T-helper 1 cell (primary cell): ENCODE measurements at regions not wholly inside any gene's neighbourhood (a gene's known extent, or its start where the extent isn't known, plus 50 kb on each side); places are given as distances from the start of the nearest gene placed in this dataset.

Experiments used
- DNase-seq, 5 donors: peaks; one replicate each; pipeline ENCODE4 v3.0.0-alpha.2; 2012 to 2020

DNA sequence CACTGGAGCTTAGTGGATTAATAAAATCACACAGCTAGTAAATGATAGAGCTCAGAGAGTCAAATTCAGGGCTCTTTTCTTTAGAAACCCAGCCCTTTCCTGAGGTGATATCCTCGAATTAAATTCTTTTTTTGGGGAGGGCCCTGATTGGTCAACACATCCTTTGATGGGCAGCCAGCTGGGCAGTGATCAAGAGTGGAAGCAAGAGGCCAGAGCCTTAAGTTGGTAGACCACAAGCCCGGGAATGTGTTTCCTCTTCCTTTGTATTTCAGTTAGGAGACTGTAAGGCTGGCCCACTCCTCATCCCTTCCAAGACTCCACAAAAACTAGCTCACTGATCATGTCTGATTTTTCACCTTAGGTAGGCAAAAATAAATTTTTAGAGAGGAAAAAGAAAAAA is 640.5 kb downstream of the DHX35 start:
- DNase-seq = no peak

DNA sequence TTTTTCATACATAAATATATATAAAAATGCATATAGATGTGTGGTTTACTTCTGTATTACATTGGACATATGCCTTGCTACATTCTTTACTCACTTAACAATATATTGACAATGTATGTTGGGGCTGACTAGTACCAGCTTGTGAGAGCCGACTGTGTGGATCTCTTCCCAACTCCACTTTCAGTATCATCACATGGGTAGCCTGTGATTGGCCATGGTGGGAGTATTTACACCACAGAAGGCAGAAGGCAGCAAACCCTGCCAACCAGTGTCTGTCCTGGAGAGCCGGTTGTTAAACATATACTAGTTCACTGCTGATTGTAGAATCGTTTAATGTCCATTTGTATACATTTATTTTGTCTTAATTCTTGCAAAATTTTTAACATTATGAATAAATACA is 638.7 kb downstream of the DHX35 start:
- DNase-seq = no peak

DNA sequence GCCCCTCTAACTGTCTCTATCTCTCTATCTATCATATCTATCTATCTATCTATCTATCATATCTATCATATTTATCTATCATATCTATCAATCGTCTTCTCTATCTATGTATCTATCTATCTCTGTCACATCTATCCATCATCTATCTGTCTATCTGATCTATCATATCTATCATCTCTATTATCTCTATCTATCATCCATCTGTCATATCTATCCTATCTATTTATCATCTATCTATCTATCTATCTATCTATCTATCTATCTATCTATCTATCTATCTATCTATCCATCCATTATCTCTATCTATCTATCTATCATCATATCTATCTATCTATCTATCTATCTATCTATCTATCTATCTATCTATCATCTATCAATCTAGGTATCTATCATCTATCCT is 638.0 kb downstream of the DHX35 start:
- DNase-seq = no peak

DNA sequence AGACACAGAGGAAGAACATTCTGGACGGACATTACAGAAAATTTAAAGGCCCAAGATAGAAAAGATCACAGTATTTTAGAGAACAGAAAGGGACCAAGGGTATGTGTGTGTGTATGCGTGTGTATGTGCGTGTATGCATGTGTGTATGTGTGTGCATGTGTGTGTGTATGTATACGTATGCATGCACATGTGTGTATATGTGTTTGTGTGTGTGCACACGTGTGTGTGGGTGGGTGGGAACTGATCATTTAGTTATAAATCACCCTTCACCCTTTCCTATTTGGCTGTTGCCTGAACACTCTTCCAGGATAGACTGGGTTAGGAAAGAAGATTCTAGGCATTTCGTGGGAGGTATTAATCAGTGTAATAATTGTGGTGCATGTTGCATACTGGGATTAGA is 634.4 kb downstream of the DHX35 start:
- no peak for DNase-seq

DNA sequence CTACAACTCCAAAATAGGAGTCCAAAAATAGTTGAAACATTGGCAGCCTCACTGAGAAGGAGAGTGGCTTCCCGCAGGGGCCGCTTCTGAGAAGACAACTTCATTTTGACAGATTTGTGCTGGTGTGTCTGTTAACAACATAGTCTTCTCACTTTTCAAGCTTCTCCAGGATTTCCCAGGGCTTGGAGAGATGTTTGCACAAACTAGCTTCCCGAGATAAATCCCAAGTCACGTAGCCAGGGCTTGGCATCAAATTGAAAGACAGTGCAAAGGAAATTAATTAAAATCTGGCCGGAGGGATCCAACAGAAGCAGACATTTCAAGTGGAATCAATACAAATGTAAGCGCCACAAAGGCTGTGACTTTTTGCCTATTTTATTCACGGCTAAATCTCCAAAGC is 630.2 kb downstream of the DHX35 start:
- no peak for DNase-seq

DNA sequence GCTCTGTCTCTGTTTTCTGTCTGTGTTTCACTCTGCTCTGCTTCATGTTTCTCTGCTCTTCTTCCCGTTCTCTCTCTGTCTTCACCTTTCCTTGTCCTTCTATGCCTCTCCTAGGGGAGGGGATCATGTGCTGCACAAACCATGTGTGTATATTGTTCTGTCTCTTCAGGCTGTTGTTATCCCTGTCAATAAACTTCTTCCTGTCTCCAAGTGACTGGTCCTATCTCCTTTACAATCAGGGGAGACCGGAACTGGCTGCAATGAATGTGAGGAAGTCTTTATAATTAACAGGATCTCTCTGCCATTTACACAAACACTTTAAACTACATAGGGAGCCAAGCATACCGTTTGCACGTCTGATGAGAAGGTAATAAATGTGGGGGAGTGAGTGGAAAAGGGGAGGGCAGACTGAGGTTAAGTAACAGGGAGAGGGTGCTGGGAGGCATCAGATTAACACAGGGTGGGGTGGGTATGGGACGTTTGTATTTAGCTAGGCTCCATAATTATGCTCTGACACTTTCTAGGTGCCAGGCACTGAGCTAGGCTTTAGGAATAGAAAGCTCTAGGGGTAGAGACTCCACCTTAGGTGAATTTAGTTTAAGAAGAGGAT is 626.1 kb downstream of the DHX35 start:
- DNase-seq = no peak

DNA sequence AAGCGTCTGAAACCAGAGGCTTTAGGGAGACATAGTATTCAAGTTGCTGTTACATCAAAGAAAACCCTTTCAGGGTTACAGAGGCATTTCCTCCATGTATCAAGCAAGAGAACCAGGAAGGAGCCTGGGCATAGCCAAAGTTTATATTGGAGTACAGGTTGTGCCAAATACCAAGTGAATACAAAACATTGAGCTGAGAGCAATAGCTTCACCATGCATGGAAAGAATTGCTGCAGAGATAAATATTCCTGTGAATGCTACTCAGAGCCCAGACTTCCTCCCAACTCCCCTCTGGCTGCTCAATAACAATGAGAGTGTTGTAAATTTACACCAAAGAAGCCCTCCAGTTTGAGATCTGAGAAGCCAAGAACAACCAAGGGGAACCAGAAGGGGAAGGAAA is 618.9 kb downstream of the DHX35 start:
- no peak for DNase-seq

DNA sequence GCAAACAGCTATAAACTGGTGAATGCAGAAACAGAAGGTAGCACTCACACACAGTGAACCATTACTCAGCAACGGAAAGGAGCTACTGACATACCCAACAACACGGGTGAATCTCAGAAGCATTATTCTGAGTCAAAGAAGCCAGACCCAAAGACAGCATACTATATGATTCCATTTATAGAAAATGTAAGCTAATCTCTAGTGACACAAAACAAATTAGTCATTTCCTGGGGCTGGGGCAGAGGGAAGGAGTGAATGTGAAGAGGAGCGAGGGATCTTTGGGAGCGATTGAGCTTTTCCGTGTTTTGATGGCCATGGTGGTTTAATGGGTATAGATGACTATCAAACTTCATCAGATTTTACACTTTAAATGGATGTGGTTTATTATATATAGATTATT is 614.6 kb downstream of the DHX35 start:
- no peak for DNase-seq

DNA sequence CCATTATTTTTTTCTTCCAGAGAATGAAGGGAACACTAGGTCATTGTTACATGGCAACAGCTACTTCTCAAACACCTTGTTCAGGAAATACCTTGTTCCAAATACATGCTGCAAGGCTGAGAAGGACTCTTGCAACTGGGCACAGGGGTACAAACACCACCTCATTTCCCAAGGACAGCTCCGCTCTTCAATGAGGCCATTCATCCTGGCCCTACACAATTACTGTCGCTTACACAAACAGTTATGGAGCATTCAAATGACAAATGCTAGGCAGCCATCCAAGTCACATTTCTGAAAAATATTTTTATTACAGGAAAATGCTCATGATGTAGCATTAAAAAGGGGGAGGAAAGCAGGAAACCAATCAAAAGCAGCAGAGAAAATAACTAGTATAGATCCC is 611.9 kb downstream of the DHX35 start:
- DNase-seq = no peak

DNA sequence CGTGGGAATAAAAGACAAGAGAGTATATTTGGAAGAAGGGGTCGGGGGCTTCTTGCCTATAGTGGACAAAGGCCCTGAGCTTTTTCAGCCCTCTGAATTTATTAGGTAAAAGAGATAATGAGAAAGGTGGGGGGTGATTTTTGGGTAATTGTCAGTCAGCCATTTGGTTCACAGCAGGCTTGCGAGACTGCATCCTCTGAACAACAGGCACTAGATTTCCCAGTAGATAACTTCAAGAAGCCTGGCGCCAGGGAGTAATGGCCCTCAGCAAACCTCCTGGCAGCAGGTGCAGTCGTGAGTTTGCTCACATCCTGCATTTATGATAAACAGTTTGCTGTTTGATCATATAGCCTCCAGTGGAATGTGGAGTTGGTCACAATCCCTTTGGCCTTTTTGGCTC is 609.0 kb downstream of the DHX35 start:
- DNase-seq = no peak

DNA sequence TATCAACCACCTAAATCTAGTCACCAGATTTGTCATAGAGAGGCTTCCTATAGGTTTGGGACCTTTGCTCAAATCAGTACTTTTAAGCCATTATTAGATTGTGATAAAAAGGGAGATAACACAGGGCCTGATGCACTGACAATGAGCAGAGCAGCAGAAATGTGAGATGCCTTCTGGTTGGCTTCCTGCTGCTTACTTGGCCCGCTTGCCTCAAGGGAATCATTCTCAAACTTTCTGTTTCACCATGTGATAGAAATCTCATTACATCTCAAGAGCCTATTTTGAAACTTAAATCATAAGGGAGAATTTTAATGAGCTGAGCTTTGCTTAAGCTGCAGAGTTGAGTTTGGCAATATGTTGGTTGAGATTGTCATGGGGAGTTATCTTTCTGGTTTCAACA is 606.0 kb downstream of the DHX35 start:
- DNase-seq = no peak

DNA sequence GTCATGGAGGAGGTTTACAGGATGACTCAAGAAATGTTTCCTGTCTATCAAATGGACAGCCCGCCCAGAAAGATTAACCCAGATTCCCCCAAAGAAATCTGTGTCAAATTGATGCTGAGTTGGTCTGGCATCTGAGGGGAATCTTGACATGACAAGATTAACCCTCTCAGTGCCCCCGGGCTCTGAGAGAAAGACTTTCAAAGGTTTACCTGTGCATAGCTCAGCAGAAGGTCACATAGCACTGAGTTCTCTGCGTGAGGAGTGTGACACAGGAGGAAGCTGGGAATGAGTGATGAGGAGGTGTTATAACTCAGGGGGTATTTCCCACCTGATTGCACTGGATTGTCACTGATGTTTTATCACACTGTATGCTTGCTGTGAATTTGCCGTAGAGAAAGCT is 601.2 kb downstream of the DHX35 start:
- no peak for DNase-seq

DNA sequence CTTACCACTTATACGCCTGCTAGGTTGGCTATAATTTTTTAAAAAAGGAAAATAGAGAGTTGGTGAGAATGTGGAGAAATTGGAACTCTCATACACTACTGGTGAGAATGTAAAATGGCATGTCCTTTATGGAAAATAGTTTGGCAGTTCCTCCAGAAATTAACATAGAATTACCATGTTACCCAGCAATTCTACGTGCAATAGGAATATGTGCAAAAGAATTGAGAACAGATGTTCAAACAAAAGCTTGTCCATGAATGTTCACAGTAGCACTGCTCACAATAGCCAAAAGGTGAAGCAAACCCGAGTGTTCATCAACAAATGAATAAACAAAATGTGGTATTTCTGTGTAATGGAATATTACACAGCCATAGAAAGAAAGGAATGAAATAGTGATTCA is 592.2 kb downstream of the DHX35 start:
- no peak for DNase-seq

DNA sequence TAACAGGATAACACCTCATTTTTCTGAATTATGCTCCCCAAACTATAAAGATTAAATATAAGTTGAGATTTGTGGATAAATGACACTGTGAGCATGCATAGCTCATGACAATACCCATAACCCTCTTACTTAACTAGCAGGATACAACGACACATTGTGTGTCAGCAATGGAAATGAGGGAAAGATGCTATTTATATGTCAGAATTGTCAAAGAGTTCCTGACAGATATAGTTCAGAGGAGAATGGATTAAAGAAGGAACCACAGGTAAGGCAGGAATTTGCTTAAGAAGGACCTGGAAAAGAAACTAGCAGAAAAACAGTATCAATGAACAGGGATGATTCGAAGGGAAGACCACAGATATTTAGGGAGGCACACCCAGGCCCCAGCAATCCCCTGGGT is 591.0 kb downstream of the DHX35 start:
- no peak for DNase-seq

DNA sequence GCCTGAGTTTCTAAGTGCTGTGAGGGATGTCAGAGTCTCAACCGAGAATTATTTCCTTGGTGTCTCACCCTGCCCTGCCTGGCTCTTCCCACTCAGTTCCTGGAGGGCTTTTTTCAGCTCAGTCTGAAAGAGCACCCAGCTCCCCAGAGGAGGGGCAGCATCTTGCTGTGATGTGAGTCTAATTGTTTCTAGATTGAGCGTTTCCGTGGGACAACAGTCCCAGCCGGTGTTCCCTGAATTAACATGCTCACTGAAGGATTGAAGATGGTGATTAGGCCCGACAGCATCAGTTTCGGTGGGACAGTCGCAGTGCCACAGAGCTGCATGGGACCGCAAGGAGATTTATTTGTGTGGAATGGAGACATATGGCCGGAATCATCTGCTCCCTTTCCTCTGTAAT is 587.6 kb downstream of the DHX35 start:
- no peak for DNase-seq

DNA sequence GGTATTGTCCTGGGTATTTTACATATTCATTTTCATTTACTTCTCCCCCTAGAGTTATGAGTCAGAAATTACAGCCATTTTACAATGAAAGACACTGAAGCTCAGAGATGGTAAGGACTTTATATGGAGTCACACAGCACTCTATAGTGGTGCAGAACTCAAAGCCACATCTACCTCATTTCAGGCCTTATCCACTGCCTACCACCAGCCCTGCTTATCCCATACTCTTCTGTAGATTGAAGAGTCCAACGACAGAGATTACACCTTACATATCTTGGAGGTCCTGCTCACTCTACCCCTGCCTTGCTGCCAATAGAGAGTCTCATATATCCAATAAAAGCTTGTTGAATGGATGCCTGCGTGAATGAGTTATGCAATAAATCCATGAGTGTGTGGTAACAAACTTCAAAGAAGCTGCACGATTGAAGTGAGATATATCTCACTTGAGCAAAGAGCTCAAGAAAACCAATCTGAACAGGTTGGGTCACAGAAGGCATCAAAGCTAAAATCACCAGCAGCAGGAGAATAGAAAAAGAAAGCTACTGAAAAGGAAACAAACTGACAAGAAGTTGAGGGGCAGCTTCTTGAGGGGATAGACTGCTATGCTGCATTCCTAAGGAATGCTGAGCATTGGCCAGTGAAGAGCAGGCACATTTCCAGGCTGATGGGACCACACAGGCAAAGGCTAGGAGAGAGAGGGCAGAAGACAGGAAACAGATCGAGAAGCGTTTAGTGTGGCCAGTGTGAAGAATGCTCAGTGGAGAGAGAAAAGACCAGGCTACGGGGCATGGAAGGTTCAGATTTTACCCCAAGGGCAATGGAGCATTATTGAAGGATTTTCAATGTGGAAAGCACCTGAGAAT is 585.6 kb downstream of the DHX35 start:
- DNase-seq = no peak

DNA sequence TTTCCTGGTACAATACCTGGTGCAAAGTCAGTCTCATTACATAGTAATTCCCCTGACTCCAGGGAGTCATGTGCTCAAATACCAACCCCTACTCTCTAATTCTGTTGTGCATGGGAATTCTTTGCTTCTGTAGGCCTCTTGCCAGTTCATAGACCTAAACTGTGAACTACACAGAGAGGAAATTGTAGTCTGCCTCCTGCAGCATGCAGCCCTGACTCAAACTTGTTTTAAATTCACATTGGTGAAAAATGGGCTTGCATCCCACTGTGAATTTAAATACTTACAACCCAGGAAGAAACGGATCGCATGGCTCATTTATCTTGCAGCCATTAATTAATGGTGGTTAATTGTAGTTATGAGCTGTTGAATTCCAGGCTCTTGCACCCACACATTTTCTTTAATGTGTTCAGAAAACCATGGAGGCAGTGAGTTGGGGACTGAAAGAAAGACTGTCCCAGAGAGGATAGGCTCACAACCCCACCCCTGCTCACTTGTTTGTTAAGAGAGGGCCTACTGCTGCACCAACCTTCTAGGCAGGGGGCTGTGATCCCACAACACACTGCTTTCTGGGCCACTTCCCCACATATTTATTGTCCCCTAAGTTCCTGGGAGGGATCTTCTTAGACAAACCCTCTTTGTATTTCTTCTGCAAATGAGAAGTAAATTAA is 579.1 kb downstream of the DHX35 start:
- no peak for DNase-seq

DNA sequence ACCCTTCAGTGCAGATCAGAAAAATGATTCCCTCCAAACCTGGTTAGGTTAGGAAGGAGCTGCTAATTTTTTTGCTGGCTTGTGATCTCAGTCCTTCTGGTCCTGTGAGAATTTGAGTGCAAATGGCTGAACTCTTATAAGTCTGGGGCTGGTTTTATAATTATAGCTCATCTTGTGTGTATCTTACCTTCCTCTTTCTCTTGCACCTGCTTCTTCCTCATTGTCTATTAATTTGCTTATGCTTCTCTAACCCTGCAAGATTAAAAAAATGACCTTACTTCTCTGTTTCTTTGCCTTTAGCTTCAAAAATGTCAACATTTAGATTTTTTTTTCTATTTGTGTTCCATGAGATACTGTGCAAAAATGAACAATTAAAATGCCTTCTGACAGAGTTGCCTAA is 576.2 kb downstream of the DHX35 start:
- DNase-seq = no peak

DNA sequence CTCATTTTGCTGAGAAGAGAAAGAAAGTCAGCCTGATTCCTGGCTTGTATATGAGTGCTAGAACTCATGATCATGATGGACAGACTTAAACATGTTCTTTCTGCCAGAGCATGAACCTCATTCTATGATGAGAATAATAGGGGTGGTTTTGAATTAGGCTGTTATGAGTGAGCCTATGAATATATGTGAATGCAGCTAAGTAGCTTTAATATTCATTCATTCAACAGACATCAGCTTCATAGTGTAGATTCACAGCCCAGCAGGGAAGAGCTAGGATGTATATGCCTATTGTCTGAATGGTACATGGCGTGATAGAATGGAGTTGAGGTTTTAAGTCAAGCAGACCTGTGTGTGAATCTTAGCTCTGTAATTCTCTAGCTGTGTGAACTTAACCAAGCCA is 573.2 kb downstream of the DHX35 start:
- DNase-seq = no peak

DNA sequence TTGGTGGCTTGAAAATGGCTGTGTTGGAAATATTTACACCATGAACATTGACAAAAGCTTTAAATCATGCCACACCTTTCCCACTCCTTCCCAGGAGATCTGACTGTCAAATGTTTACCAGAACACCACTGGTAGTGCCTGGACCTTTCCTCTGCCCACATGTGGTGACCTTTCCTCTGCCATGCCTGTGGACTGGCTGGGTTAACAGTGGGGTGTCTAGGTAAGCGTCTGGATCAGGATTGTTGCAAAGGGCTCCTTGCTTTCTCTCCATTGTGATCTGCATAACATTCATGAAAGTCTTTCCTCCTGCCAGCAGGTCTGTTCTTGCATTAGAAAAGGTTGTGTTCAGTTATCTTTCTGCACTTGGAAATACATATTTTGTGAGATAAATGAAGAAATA is 572.7 kb downstream of the DHX35 start:
- DNase-seq = no peak

DNA sequence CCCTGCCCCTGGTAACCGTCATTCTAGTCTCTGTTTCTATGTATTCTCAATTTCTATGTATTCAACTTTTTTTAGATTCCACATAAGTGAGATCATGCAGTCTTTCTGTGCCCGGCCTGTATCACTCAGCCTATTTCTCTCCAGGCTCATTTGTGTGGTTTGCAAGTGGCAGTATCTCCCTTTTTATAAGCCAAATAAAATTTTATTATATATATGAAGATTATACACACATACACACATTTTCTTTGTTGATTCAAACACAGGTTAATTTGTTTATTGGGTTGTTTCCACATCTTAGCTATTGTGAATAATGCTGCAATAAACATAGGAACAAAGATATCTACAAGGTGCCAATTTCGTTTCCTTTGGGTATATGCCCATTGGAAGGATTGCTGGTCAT is 571.7 kb downstream of the DHX35 start:
- no peak for DNase-seq

DNA sequence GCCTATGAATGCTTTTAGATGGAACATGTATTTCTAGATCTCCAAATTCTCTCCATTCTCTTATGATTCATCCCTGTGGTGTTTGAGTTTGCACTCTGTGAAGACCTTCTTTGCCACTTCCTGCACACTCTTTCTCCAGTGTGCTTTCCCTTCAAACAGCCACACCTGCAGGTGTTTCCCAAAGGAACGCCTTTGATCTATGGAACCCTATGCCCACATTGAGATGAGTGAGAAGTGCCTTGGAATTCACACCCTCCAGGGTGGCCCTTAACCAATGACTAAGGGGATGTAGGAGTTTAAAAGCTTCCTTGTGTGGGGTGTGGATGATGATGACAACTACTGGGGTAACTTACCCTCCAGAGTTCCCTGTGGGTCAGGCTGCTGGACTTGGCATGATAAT is 570.1 kb downstream of the DHX35 start:
- no peak for DNase-seq

DNA sequence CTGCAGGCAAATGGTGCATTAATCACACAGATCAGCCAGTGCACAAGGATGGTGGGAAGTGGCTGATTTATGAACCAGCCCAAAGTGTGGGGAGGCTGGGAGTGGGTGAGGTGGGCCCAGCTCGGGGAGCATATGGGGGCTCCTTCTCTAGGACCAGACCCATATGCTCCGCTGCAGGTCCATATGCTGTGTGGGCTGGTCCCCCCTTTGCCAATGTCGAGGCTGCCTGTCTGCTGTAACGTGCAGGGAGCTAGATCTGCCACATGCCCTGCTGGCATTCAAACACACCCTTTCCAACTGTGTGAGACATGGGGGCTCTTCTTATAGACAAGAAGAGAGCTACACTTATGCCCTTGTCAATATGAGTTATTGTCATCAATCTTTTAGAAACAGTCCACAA is 566.3 kb downstream of the DHX35 start:
- no peak for DNase-seq

DNA sequence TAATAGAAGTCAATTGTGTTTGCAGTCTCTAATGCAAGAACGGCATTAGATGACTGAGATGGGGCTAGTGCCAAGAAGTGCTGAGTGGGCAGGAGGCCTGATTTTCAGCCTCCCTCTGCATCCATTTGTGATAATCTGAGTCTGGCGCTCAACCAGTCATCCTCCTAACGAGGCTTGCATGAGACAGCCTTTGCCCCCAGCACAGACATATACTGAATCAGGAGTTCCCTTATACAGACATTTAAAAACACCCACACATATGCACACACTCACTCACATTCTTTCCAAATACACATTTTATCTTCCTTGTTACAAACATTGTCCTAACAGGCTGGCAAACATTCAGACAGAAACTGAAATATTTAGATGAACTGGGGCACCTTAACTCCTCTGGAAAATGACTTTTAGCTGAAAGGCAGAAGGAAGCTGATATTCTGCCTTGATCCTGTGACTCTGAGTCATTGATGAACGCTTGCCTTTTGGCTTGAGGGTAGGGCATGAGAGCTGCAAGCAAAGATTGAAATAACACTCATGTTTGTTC is 562.3 kb downstream of the DHX35 start:
- no peak for DNase-seq
